RCC 7860 (cell line): ENCODE measurements at regions not wholly inside any gene's neighbourhood (a gene's known extent, or its start where the extent isn't known, plus 50 kb on each side); places are given as distances from the start of the nearest gene placed in this dataset.

Experiments
- DNase-seq: peaks from one replicate; pipeline ENCODE4 v3.0.0-alpha.2; 2015; ENCODE audit warnings: low spot score
- FAIRE-seq: peaks from 2 replicates; lab custom pipeline; 2012; peaks lifted over from hg19 to GRCh38; lab: Jason Lieb, UNC

GRCh38 chr4:14800977-14801376, 201.3 kb upstream of the CPEB2 start:
- FAIRE-seq (no peak), DNase-seq (no peak)

- no peak for FAIRE-seq
- no peak for DNase-seq
Measured at GRCh38 chr4:14802596-14802995, 199.7 kb upstream of the CPEB2 start.

GRCh38 chr4:14807856-14808255, 194.4 kb upstream of the CPEB2 start:
- DNase-seq (no peak), FAIRE-seq (no peak)

GRCh38 chr4:14809203-14809602, 193.1 kb upstream of the CPEB2 start:
- DNase-seq: no peak
- FAIRE-seq: no peak

- FAIRE-seq (no peak), DNase-seq (no peak)
Measured at GRCh38 chr4:14810121-14810520, 192.2 kb upstream of the CPEB2 start.

- no peak for FAIRE-seq
Measured at GRCh38 chr4:14810568-14810967, 191.7 kb upstream of the CPEB2 start.

GRCh38 chr4:14812101-14812500, 190.2 kb upstream of the CPEB2 start:
- DNase-seq: no peak
- no peak for FAIRE-seq

More at GRCh38 chr4:14810568-14810967, 191.7 kb upstream of the CPEB2 start:
- DNase-seq: no peak

GRCh38 chr4:14816623-14817261, 185.5 kb upstream of the CPEB2 start:
- no peak for FAIRE-seq
- no peak for DNase-seq

GRCh38 chr4:14824189-14824588, 178.1 kb upstream of the CPEB2 start:
- FAIRE-seq (no peak), DNase-seq (no peak)

- DNase-seq: no peak
- no peak for FAIRE-seq
Measured at GRCh38 chr4:14827111-14827510, 175.2 kb upstream of the CPEB2 start.

- no peak for FAIRE-seq
- no peak for DNase-seq
Measured at GRCh38 chr4:14829795-14830194, 172.5 kb upstream of the CPEB2 start.

- FAIRE-seq (no peak), DNase-seq (no peak)
Measured at GRCh38 chr4:14831416-14831815, 170.9 kb upstream of the CPEB2 start.

- DNase-seq (no peak), FAIRE-seq (no peak)
Measured at GRCh38 chr4:14833053-14833452, 169.2 kb upstream of the CPEB2 start.

- DNase-seq (no peak), FAIRE-seq (no peak)
Measured at GRCh38 chr4:14834382-14834781, 167.9 kb upstream of the CPEB2 start.

- FAIRE-seq (no peak), DNase-seq (no peak)
Measured at GRCh38 chr4:14835288-14835687, 167.0 kb upstream of the CPEB2 start.

GRCh38 chr4:14835708-14836425, 166.4 kb upstream of the CPEB2 start:
- DNase-seq: no peak
- FAIRE-seq: no peak

GRCh38 chr4:14837860-14838259, 164.4 kb upstream of the CPEB2 start:
- no peak for FAIRE-seq
- no peak for DNase-seq

GRCh38 chr4:14841801-14842768, 160.2 kb upstream of the CPEB2 start:
- DNase-seq (no peak), FAIRE-seq (no peak)

GRCh38 chr4:14842964-14843630, 159.2 kb upstream of the CPEB2 start:
- no peak for DNase-seq
- no peak for FAIRE-seq

GRCh38 chr4:14844061-14844460, 158.2 kb upstream of the CPEB2 start:
- FAIRE-seq: no peak
- no peak for DNase-seq

- DNase-seq (no peak), FAIRE-seq (no peak)
Measured at GRCh38 chr4:14848229-14848628, 154.1 kb upstream of the CPEB2 start.
